Loucy (cell line): ENCODE measurements at regions not wholly inside any gene's neighbourhood (a gene's known extent, or its start where the extent isn't known, plus 50 kb on each side); places are given as distances from the start of the nearest gene placed in this dataset.

Experiments
- H2AFZ ChIP-seq: fragments of 200-600 bp; sonication (generic); 2 replicates; pipeline ENCODE4 v1.6.0; 2016; ENCODE audit warnings: antibody characterized with exemption, mild to moderate bottlenecking, low read length, moderate library complexity
- H3F3A ChIP-seq: fragments of 200-600 bp; 2 replicates; pipeline ENCODE4 v1.6.0; 2016; ENCODE audit warnings: antibody characterized with exemption, low read depth, mild to moderate bottlenecking
- H3K27me3 ChIP-seq: fragments of 200-600 bp; sonication (generic); 2 replicates; pipeline ENCODE4 v1.6.1; 2014; ENCODE audit warnings: low read length, mild to moderate bottlenecking; ENCODE audit not compliant: insufficient read depth, poor library complexity, severe bottlenecking
- H3K36me3 ChIP-seq: fragments of 200-600 bp; sonication (generic); 2 replicates; pipeline ENCODE4 v1.6.1; 2016; ENCODE audit warnings: low read length; ENCODE audit not compliant: insufficient read depth
- H3K4me1 ChIP-seq: fragments of 200-600 bp; sonication (generic); 2 replicates; pipeline ENCODE4 v1.5.1; 2014; ENCODE audit warnings: low read length, mild to moderate bottlenecking; ENCODE audit not compliant: insufficient read depth, poor library complexity, severe bottlenecking
- H3K4me2 ChIP-seq: fragments of 200-600 bp; sonication (generic); 2 replicates; pipeline ENCODE4 v1.6.0; 2014; ENCODE audit warnings: antibody characterized with exemption, low read length, low read depth, mild to moderate bottlenecking; ENCODE audit not compliant: poor library complexity, severe bottlenecking
- H3K4me3 ChIP-seq: fragments of 200-600 bp; sonication (generic); 2 replicates; pipeline ENCODE4 v1.5.1; 2014; ENCODE audit warnings: low read length, mild to moderate bottlenecking, mixed read lengths; ENCODE audit not compliant: poor library complexity, severe bottlenecking
- H3K79me2 ChIP-seq: fragments of 200-600 bp; sonication (generic); 2 replicates; pipeline ENCODE4 v1.6.1; 2014; ENCODE audit warnings: low read length; ENCODE audit not compliant: insufficient read depth
- H3K9ac ChIP-seq: fragments of 200-600 bp; sonication (generic); 2 replicates; pipeline ENCODE4 v1.6.0; 2014; ENCODE audit warnings: mild to moderate bottlenecking, low read depth, low read length, moderate library complexity; ENCODE audit not compliant: poor library complexity, severe bottlenecking
- H3K9me2 ChIP-seq: fragments of 200-600 bp; sonication (generic); replicated peaks from 2 replicates; pipeline ENCODE4 v1.6.1; 2016; ENCODE audit warnings: low read depth, low read length, mixed read lengths
- H3K9me3 ChIP-seq: fragments of 200-600 bp; sonication (generic); 2 replicates; pipeline ENCODE4 v1.6.1; 2014; ENCODE audit warnings: mild to moderate bottlenecking, antibody characterized with exemption, low read length, low read depth; ENCODE audit not compliant: insufficient read depth
- H4K20me1 ChIP-seq: fragments of 200-600 bp; sonication (generic); 2 replicates; pipeline ENCODE4 v1.6.0; 2014; ENCODE audit warnings: antibody characterized with exemption, low read length, mild to moderate bottlenecking; ENCODE audit not compliant: insufficient read depth, poor library complexity, severe bottlenecking
- EZH2phosphoT487 ChIP-seq: fragments of 200-600 bp; IDR thresholded peaks from 2 replicates; pipeline ENCODE4 v1.6.1; 2018; ENCODE audit warnings: antibody characterized with exemption, mild to moderate bottlenecking, moderate library complexity, borderline replicate concordance
- TF ChIP-seq, protein P1 (sequence below): fragments of 200-600 bp; sonication (generic); conservative IDR thresholded peaks from 2 replicates; pipeline ENCODE4 v1.5.1; 2014; ENCODE audit warnings: mild to moderate bottlenecking, antibody characterized with exemption, low read length

DNA sequence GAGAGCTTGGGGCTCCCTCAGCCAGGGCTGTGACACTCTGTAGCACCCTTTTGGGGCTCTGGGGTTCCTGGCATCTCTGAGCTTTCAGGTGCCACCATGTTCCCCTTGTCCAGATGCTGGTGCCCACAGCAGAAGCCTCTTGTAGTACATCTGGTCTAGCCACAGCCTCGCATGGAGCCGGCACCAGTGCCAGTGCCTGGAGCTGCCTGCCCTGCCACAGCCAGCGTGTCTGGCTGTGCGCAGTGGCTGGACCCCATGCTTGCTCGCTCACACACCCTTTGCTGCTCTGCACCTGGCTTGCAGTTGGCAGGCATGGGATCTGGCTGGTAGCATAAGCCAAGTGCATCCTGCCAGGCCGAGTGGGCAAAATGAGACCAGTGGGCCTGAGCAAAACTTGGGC, 744.8 kb upstream of the GBE1 start:
- Histone ChIP-seq H3K9ac (no peak overlapping the region), H3F3A (no peaks in the 10 kb centered on the region), H3K27me3 (no peaks in the 10 kb centered on the region), H3K4me2 (no peak overlapping the region), H4K20me1 (no peaks in the 10 kb centered on the region), H3K9me3 (no peaks in the 10 kb centered on the region), H2AFZ (no peak overlapping the region), H3K9me2 (no peaks in the 10 kb centered on the region), H3K79me2 (no peaks in the 10 kb centered on the region), H3K36me3 (no peaks in the 10 kb centered on the region), H3K4me1 (no peaks in the 10 kb centered on the region), H3K4me3 (no peak overlapping the region)
- TF ChIP-seq, protein P1, sequence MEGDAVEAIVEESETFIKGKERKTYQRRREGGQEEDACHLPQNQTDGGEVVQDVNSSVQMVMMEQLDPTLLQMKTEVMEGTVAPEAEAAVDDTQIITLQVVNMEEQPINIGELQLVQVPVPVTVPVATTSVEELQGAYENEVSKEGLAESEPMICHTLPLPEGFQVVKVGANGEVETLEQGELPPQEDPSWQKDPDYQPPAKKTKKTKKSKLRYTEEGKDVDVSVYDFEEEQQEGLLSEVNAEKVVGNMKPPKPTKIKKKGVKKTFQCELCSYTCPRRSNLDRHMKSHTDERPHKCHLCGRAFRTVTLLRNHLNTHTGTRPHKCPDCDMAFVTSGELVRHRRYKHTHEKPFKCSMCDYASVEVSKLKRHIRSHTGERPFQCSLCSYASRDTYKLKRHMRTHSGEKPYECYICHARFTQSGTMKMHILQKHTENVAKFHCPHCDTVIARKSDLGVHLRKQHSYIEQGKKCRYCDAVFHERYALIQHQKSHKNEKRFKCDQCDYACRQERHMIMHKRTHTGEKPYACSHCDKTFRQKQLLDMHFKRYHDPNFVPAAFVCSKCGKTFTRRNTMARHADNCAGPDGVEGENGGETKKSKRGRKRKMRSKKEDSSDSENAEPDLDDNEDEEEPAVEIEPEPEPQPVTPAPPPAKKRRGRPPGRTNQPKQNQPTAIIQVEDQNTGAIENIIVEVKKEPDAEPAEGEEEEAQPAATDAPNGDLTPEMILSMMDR, result no peak
- TF ChIP-seq EZH2phosphoT487, result no peak

DNA sequence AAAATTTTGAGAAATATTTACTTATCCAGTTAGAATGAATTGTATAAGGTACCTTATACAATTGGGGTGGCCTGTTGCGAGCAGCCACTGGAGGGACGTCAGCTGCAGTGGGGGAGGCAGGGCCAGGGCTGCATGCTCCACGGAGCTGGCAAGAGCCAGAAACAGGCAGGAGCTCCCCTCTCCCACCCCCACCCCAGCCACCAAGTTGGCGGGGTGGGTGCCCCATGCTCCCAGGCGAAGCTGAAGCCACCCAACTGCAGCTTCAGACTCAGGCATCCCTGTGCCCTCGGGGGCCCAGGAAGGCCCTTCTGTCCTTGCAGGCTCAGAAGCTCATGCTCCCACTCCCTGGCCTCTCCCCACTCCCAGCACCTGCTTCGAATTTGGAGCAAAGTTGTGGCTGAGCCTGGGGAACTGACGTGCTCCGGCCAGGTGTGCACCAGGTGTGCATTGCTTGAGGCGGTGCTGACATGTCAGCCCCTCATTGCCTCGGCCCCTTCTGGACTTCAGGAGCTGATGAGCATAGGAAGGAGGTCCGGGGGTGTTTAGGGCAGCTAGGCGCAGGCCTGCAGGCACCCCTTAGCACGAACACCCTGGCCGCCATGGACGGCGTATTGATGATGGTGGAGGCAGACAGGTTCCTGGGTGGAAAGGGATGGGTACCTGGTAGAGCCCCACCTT, 743.8 kb upstream of the GBE1 start:
- Histone ChIP-seq H3F3A (no peaks in the 10 kb centered on the region), H2AFZ (no peak overlapping the region), H3K36me3 (no peaks in the 10 kb centered on the region), H4K20me1 (no peaks in the 10 kb centered on the region), H3K4me3 (no peak overlapping the region), H3K9ac (no peak overlapping the region), H3K4me2 (no peak overlapping the region), H3K27me3 (no peaks in the 10 kb centered on the region), H3K4me1 (no peaks in the 10 kb centered on the region), H3K9me2 (no peaks in the 10 kb centered on the region), H3K79me2 (no peaks in the 10 kb centered on the region), H3K9me3 (no peaks in the 10 kb centered on the region)
- TF ChIP-seq EZH2phosphoT487, result no peak
- TF ChIP-seq, protein P1, result no peak

DNA sequence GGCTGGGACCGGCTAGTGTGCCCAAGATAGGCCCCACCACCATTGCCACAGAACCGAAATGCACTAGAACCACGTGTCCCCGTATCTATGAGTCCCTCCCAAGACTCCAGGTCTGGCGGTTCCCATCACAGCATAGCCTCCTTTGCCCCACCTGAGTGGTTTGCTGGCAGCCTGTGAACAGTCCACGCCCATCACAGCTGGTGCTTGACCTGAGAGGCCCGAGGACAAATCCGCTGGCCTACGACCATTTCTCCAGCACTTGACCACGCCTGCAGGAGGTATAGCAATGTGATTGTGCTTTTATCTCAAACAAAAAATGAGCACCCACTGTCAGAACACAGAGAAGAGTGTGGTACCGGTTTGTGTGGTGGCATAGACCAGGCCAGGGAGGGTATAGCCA, 736.7 kb upstream of the GBE1 start:
- H2AFZ ChIP-seq, result no peak overlapping the region
- H3K9me3 ChIP-seq, result no peaks in the 10 kb centered on the region
- no peaks in the 10 kb centered on the region for H3F3A ChIP-seq
- no peaks in the 10 kb centered on the region for H3K9me2 ChIP-seq
- no peaks in the 10 kb centered on the region for H3K27me3 ChIP-seq
- no peak for TF ChIP-seq EZH2phosphoT487
- TF ChIP-seq, protein P1, result no peak
- H3K4me3 ChIP-seq, result no peak overlapping the region
- no peak overlapping the region for H3K4me2 ChIP-seq
- H3K36me3 ChIP-seq, result no peaks in the 10 kb centered on the region
- H3K79me2 ChIP-seq, result no peaks in the 10 kb centered on the region
- H3K4me1 ChIP-seq, result no peaks in the 10 kb centered on the region
- no peak overlapping the region for H3K9ac ChIP-seq
- no peaks in the 10 kb centered on the region for H4K20me1 ChIP-seq
